MCF 10A (cell line): ENCODE measurements at regions not wholly inside any gene's neighbourhood (a gene's known extent, or its start where the extent isn't known, plus 50 kb on each side); places are given as distances from the start of the nearest gene placed in this dataset.

Experiments used
- BruUV-seq: library from RNA; stranded (reverse); fragments of 400-500 nt; replicated peaks from 2 replicates; lab custom pipeline; 2021; lab: Mats Ljungman, UMichigan
- CTCF ChIA-PET: fragments of 300-600 bp; sonication (Branson Sonifier 250); formaldehyde crosslinking; extraction: SDS; loops from one replicate; lab custom pipeline; 2021; ENCODE audit warnings: antibody characterized with exemption, inconsistent platforms; lab: Yijun Ruan, JAX
- POLR2A ChIA-PET: fragments of 300-600, 350-650 bp; sonication (Branson Sonifier 250); formaldehyde crosslinking; extraction: SDS; loops from one replicate; lab custom pipeline; 2020; ENCODE audit warnings: antibody characterized with exemption, inconsistent platforms; lab: Yijun Ruan, JAX
- DNase-seq: peaks from one replicate; pipeline ENCODE4 v3.0.0-alpha.2; 2018; ENCODE audit not compliant: unreplicated experiment
- H3K27ac Mint-ChIP-seq: one replicate; pipeline ENCODE4 v1.8.0; 2022; ENCODE audit warnings: mild to moderate bottlenecking, low read depth, mixed read lengths; ENCODE audit not compliant: unreplicated experiment
- H3K27me3 Mint-ChIP-seq: one replicate; pipeline ENCODE4 v1.8.0; 2022; ENCODE audit warnings: mixed read lengths; ENCODE audit not compliant: insufficient read depth, unreplicated experiment
- H3K36me3 Mint-ChIP-seq: one replicate; pipeline ENCODE4 v1.8.0; 2022; ENCODE audit warnings: mild to moderate bottlenecking, moderate library complexity, mixed read lengths; ENCODE audit not compliant: insufficient read depth, unreplicated experiment
- H3K4me1 Mint-ChIP-seq: one replicate; pipeline ENCODE4 v1.8.0; 2022; ENCODE audit warnings: mixed read lengths; ENCODE audit not compliant: insufficient read depth, unreplicated experiment
- H3K4me3 Mint-ChIP-seq: one replicate; pipeline ENCODE4 v1.8.0; 2022; ENCODE audit warnings: mild to moderate bottlenecking, moderate library complexity, mixed read lengths; ENCODE audit not compliant: unreplicated experiment
- H3K9me3 Mint-ChIP-seq: one replicate; pipeline ENCODE4 v1.8.0; 2022; ENCODE audit warnings: mixed read lengths; ENCODE audit not compliant: unreplicated experiment
- CTCF ChIP-seq: fragments of 200-600 bp; IDR thresholded peaks from one replicate; pipeline ENCODE4 v1.8.0; 2022; ENCODE audit warnings: antibody characterized with exemption, mild to moderate bottlenecking; ENCODE audit not compliant: unreplicated experiment
- intact Hi-C: fragments of 100-400 bp; cut with micrococcal nuclease; formaldehyde crosslinking; loops from 2 replicates; pipeline ENCODE4 v1.14.1; 2022

GRCh38 chr2:7849027-7849426 is 832.8 kb upstream of the ID2 start:
- CTCF ChIA-PET: no interaction called here
- no TSS peak for BruUV-seq
- no peak overlapping the region for H3K27ac Mint-ChIP-seq

GRCh38 chr2:7849531-7849930 is 832.3 kb upstream of the ID2 start:
- no peaks in the 10 kb centered on the region for H3K9me3 Mint-ChIP-seq
- ChIA-PET POLR2A (no interaction called here), CTCF (no interaction called here)
- DNase-seq: no peak
- H3K4me1 Mint-ChIP-seq: peaks cover 19% of the 10 kb centered on the region
- H3K4me3 Mint-ChIP-seq: no peak overlapping the region
- no peaks in the 10 kb centered on the region for H3K36me3 Mint-ChIP-seq
- TF ChIP-seq CTCF: no peak
- intact Hi-C loops: no loop called here
- BruUV-seq: no TSS peak
- no peaks in the 10 kb centered on the region for H3K27me3 Mint-ChIP-seq
- H3K27ac Mint-ChIP-seq: no peak overlapping the region

More at GRCh38 chr2:7849027-7849426, 832.8 kb upstream of the ID2 start:
- Mint-ChIP-seq H3K4me3 (no peak overlapping the region), H3K9me3 (no peaks in the 10 kb centered on the region), H3K4me1 (peaks cover 22% of the 10 kb centered on the region), H3K27me3 (no peaks in the 10 kb centered on the region), H3K36me3 (no peaks in the 10 kb centered on the region)
- intact Hi-C loops: no loop called here
- no peak for DNase-seq
- no peak for TF ChIP-seq CTCF
- POLR2A ChIA-PET: no interaction called here

GRCh38 chr2:7852546-7852945 is 829.3 kb upstream of the ID2 start:
- no peak for TF ChIP-seq CTCF
- intact Hi-C loops: no loop called here
- Mint-ChIP-seq H3K27me3 (no peaks in the 10 kb centered on the region), H3K4me1 (peaks cover 11% of the 10 kb centered on the region), H3K36me3 (no peaks in the 10 kb centered on the region), H3K9me3 (no peaks in the 10 kb centered on the region), H3K27ac (no peak overlapping the region), H3K4me3 (no peak overlapping the region)
- BruUV-seq: no TSS peak
- ChIA-PET POLR2A (no interaction called here), CTCF (no interaction called here)
- DNase-seq: no peak

GRCh38 chr2:7857904-7858303 is 824.0 kb upstream of the ID2 start:
- Mint-ChIP-seq H3K27ac (no peak overlapping the region), H3K27me3 (no peaks in the 10 kb centered on the region), H3K4me3 (no peak overlapping the region), H3K36me3 (peaks cover 2% of the 10 kb centered on the region), H3K4me1 (no peaks in the 10 kb centered on the region), H3K9me3 (no peaks in the 10 kb centered on the region)
- DNase-seq: no peak
- POLR2A ChIA-PET: interaction anchor here (0.6 to 0.8 kb wide), 2 partner anchors 171 to 824 kb away, joined by 3 read pairs; no protein-coding TSS in a partner anchor
- TF ChIP-seq CTCF: no peak
- intact Hi-C loops: no loop called here
- BruUV-seq: no TSS peak
- CTCF ChIA-PET: no interaction called here
